Osteoblast (primary cell): ENCODE measurements at regions not wholly inside any gene's neighbourhood (a gene's known extent, or its start where the extent isn't known, plus 50 kb on each side); places are given as distances from the start of the nearest gene placed in this dataset.

Experiments used
- DNase-seq: peaks from one replicate; pipeline ENCODE4 v3.0.0; 2011; ENCODE audit warnings: low spot score, mixed read lengths; ENCODE audit not compliant: insufficient read length; ENCODE audit errors: missing footprints
- H2AFZ ChIP-seq: 2 replicates; pipeline ENCODE4 v1.6.0; 2011; ENCODE audit warnings: mild to moderate bottlenecking, low read length
- H3K27ac ChIP-seq: 2 replicates; pipeline ENCODE4 v1.5.1; 2011; ENCODE audit warnings: mild to moderate bottlenecking, low read depth, low read length, moderate library complexity
- H3K27me3 ChIP-seq: 2 replicates; pipeline ENCODE4 v1.6.0; 2012; ENCODE audit warnings: mild to moderate bottlenecking, control low read depth, inconsistent platforms, low read length, moderate library complexity; ENCODE audit not compliant: insufficient read depth
- H3K36me3 ChIP-seq: 2 replicates; pipeline ENCODE4 v1.5.1; 2011; ENCODE audit warnings: mild to moderate bottlenecking, low read length, control low read depth, moderate library complexity; ENCODE audit not compliant: insufficient read depth
- H3K4me1 ChIP-seq: 2 replicates; pipeline ENCODE4 v1.5.1; 2011; ENCODE audit warnings: mild to moderate bottlenecking, low read length, control low read depth, moderate library complexity; ENCODE audit not compliant: insufficient read depth
- H3K4me2 ChIP-seq: 2 replicates; pipeline ENCODE4 v1.6.0; 2011; ENCODE audit warnings: mild to moderate bottlenecking, low read length; ENCODE audit not compliant: insufficient read depth
- H3K4me3 ChIP-seq: fragments of 200-600 bp; sonication (generic); 3 replicates; pipeline ENCODE4 v1.5.1; 2012; ENCODE audit warnings: mild to moderate bottlenecking, low read length, inconsistent platforms; ENCODE audit not compliant: insufficient read depth
- H3K79me2 ChIP-seq: 2 replicates; pipeline ENCODE4 v1.6.0; 2012; ENCODE audit warnings: mild to moderate bottlenecking, low read length, control low read depth, inconsistent platforms; ENCODE audit not compliant: insufficient read depth
- H3K9me3 ChIP-seq: 2 replicates; pipeline ENCODE4 v1.5.1; 2011; ENCODE audit warnings: low read depth, low read length, control low read depth
- H4K20me1 ChIP-seq: 2 replicates; pipeline ENCODE4 v1.6.0; 2012; ENCODE audit warnings: mild to moderate bottlenecking, low read length, control low read depth; ENCODE audit not compliant: insufficient read depth
- TF ChIP-seq, protein P1 (sequence below): IDR thresholded peaks from 2 replicates; pipeline ENCODE4 v1.5.1; 2011; ENCODE audit warnings: mild to moderate bottlenecking, low read depth, low read length, moderate library complexity; ENCODE audit errors: extremely low read depth

DNA sequence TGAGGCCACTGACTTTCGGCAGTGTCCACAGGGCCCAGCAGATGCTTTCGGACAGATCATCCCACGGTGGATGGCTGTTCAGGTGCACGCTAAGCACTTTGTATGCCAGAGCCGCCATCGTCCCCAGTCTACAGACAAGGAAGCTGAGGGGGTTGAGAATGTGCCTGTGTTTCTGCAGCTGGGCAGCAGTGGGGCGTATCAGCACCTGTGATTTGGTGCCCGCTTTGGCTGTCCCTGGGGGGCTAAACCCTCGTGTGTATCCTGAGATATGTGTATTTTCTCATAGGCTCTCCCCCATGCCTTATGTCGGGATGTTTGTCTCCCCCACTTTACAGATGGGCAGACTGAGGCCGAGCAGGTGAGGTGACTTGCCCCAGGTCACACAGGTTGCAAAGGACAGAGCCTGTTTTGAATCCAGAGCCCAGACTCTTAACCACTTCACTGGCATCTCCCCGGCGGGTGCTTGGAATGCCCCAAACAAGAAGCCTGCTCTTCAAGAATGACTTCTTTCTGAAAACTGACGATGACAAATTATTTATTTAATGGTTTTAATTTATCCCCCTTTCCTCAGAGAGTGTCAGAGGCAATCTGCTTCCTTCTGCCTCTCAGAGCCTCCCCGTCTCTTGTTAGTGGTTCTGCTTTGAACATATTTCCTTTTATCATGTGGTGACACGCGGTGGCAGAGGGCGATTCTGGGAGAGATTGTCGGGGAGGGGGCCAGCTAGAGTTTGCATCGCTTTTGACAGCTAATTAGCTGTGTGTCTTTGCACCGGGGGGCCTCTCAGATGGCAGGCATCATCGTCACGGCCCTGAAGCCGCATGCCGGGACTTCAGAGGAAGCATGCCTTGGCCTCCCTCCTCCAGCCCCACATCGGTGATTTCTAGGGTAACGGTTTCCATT lies 149.6 kb upstream of the CIBAR2 start:
- H3K27ac ChIP-seq = no peak overlapping the region
- no peaks in the 10 kb centered on the region for H3K79me2 ChIP-seq
- H4K20me1 ChIP-seq = peaks cover 65% of the 10 kb centered on the region

DNA sequence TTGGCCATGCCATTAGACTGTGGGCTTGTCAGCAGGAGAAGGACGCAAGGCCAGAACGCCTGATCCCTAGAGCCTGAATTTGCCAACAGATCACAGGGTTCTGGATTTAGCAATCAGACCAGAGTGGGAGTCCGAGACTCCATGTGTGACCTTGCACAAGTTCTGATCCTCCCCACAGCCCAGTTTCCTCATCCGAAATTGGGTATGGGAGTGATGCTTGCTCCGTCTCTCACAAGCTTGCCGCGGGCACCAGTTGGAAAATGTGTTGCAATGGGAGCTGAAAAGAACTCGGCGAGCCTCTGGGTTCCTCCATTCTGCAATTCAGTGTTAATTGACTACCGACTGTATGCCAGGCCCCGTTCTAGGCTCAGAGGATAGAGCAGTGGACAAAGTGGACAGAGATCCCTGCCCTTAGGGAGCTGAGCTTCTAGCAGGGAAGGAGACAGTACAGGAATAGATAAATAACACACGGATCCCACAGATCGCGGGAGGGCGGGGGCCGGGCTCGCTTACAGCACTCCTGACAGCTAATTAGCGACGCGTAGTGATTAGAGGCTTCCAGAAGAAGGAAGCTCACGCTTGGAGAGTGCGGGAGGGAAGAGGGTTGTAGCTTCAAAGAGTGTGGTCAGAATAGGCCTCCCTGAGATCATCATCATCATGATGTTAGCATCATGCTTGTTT lies 150.4 kb upstream of the CIBAR2 start:
- TF ChIP-seq, protein P1, sequence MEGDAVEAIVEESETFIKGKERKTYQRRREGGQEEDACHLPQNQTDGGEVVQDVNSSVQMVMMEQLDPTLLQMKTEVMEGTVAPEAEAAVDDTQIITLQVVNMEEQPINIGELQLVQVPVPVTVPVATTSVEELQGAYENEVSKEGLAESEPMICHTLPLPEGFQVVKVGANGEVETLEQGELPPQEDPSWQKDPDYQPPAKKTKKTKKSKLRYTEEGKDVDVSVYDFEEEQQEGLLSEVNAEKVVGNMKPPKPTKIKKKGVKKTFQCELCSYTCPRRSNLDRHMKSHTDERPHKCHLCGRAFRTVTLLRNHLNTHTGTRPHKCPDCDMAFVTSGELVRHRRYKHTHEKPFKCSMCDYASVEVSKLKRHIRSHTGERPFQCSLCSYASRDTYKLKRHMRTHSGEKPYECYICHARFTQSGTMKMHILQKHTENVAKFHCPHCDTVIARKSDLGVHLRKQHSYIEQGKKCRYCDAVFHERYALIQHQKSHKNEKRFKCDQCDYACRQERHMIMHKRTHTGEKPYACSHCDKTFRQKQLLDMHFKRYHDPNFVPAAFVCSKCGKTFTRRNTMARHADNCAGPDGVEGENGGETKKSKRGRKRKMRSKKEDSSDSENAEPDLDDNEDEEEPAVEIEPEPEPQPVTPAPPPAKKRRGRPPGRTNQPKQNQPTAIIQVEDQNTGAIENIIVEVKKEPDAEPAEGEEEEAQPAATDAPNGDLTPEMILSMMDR = no peak
- no peaks in the 10 kb centered on the region for H3K79me2 ChIP-seq
- H3K27ac ChIP-seq = no peak overlapping the region
- H3K36me3 ChIP-seq = no peaks in the 10 kb centered on the region
- H3K9me3 ChIP-seq = no peaks in the 10 kb centered on the region
- no peak overlapping the region for H3K4me2 ChIP-seq
- no peak overlapping the region for H2AFZ ChIP-seq
- H4K20me1 ChIP-seq = peaks cover 68% of the 10 kb centered on the region
- H3K4me1 ChIP-seq = no peaks in the 10 kb centered on the region
- no peaks in the 10 kb centered on the region for H3K27me3 ChIP-seq
- no peak overlapping the region for H3K4me3 ChIP-seq
- no peak for DNase-seq

More for the DNA sequence above, 149.6 kb upstream of the CIBAR2 start:
- no peak for DNase-seq
- Histone ChIP-seq H3K4me2 (no peak overlapping the region), H3K27me3 (no peaks in the 10 kb centered on the region), H3K9me3 (no peaks in the 10 kb centered on the region), H3K4me1 (no peaks in the 10 kb centered on the region), H2AFZ (no peak overlapping the region), H3K36me3 (no peaks in the 10 kb centered on the region), H3K4me3 (no peak overlapping the region)
- TF ChIP-seq, protein P1 = no peak

DNA sequence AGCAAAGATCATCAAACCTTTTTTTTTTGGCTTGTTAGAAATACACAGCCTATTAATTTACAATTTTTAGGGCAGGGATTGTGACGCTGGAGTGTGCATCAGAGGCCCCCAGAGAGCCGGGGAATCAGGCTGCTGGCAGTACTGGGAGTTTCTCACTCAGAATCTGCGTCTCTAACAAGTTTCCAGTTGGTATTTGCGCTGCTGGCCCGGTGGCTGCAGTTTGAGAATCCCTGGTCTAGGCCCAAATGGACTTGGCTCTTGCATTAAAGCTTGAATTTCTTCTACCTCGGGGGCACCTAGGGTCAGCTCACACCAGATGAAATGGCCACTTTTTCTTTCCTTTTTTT lies 150.9 kb upstream of the CIBAR2 start:
- H3K4me3 ChIP-seq = no peak overlapping the region
- H3K4me1 ChIP-seq = no peaks in the 10 kb centered on the region
- H3K27ac ChIP-seq = no peak overlapping the region
- no peaks in the 10 kb centered on the region for H3K27me3 ChIP-seq
- no peaks in the 10 kb centered on the region for H3K79me2 ChIP-seq
- no peak for DNase-seq
- no peaks in the 10 kb centered on the region for H3K36me3 ChIP-seq
- TF ChIP-seq, protein P1 = no peak
- H3K9me3 ChIP-seq = no peaks in the 10 kb centered on the region
- H2AFZ ChIP-seq = no peak overlapping the region
- peaks cover 68% of the 10 kb centered on the region for H4K20me1 ChIP-seq
- H3K4me2 ChIP-seq = no peak overlapping the region

DNA sequence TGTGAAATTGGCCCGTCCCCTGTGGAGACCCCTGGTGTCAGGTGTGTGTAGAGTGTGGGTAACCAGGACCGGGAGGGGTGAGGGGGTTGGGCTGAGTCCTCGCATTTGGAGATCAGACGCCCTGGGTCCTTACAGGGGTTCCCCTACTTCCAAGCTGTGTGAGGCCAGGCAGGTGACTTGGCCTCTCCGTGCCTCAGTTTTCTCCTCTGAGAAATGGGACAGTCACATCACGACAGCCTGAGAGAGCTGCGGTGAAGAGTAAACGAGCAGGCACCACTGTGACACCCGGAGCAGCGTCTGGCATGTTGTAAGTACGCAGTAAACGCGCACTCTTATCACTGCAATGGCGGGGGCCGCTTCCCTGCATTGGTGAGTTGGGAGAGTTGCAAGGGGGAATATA lies 152.5 kb upstream of the CIBAR2 start:
- Histone ChIP-seq H3K4me2 (no peak overlapping the region), H3K4me3 (no peak overlapping the region), H3K27ac (no peak overlapping the region), H3K36me3 (no peaks in the 10 kb centered on the region), H3K79me2 (no peaks in the 10 kb centered on the region), H3K27me3 (no peaks in the 10 kb centered on the region), H4K20me1 (peaks cover 72% of the 10 kb centered on the region), H2AFZ (no peak overlapping the region), H3K4me1 (no peaks in the 10 kb centered on the region), H3K9me3 (no peaks in the 10 kb centered on the region)
- no peak for DNase-seq
- TF ChIP-seq, protein P1 = no peak
